ENCODE measurements at regions not wholly inside any gene's neighbourhood (a gene's known extent, or its start where the extent isn't known, plus 50 kb on each side); places are given as distances from the start of the nearest gene placed in this dataset.

GRCh38 chr13:63291701-63292100 lies 1876.1 kb upstream of the PCDH20 start:
- TF ChIP-seq CTBP1 (IDR thresholded peaks at IDR 0.05; ENCODE audit: borderline replicate concordance) (peak; percentile 87), FOXM1 (IDR thresholded peaks at IDR 0.05; ENCODE audit: borderline replicate concordance) (no peak)

All from HEK293T (cell line).